Osteocyte (in vitro differentiated cells): ENCODE measurements at regions not wholly inside any gene's neighbourhood (a gene's known extent, or its start where the extent isn't known, plus 50 kb on each side); places are given as distances from the start of the nearest gene placed in this dataset.

Experiments
- DNase-seq: peaks from one replicate; pipeline ENCODE4 v3.0.0; 2021; ENCODE audit warnings: mixed read lengths; ENCODE audit not compliant: unreplicated experiment; ENCODE audit errors: extremely low spot score
- H3K27ac Mint-ChIP-seq: one replicate; pipeline ENCODE4 v1.8.0; 2021; ENCODE audit warnings: mild to moderate bottlenecking, mixed read lengths; ENCODE audit not compliant: unreplicated experiment
- H3K27me3 Mint-ChIP-seq: one replicate; pipeline ENCODE4 v1.8.0; 2021; ENCODE audit warnings: mixed read lengths; ENCODE audit not compliant: unreplicated experiment
- H3K36me3 Mint-ChIP-seq: one replicate; pipeline ENCODE4 v1.8.0; 2021; ENCODE audit warnings: mixed read lengths; ENCODE audit not compliant: unreplicated experiment
- H3K4me1 Mint-ChIP-seq: one replicate; pipeline ENCODE4 v1.8.0; 2021; ENCODE audit warnings: mixed read lengths; ENCODE audit not compliant: unreplicated experiment
- H3K4me3 Mint-ChIP-seq: one replicate; pipeline ENCODE4 v1.8.0; 2021; ENCODE audit warnings: mild to moderate bottlenecking, moderate library complexity, mixed read lengths; ENCODE audit not compliant: unreplicated experiment
- H3K9me3 Mint-ChIP-seq: one replicate; pipeline ENCODE4 v1.8.0; 2021; ENCODE audit warnings: mixed read lengths; ENCODE audit not compliant: unreplicated experiment
- CTCF ChIP-seq: fragments of 200-600 bp; sonication (generic); IDR thresholded peaks from 2 replicates; pipeline ENCODE4 v1.5.0; 2021; ENCODE audit warnings: antibody characterized with exemption, mild to moderate bottlenecking, moderate library complexity

GRCh38 chr22:47552541-47553205 lies 790.2 kb downstream of the TBC1D22A start:
- H3K4me3 Mint-ChIP-seq: no peak overlapping the region
- peak; percentile 64 for DNase-seq
- H3K27me3 Mint-ChIP-seq: no peaks in the 10 kb centered on the region
- H3K4me1 Mint-ChIP-seq: no peaks in the 10 kb centered on the region
- TF ChIP-seq CTCF: no peak
- H3K36me3 Mint-ChIP-seq: no peaks in the 10 kb centered on the region
- H3K9me3 Mint-ChIP-seq: peaks cover 50% of the 10 kb centered on the region
- no peak overlapping the region for H3K27ac Mint-ChIP-seq

GRCh38 chr22:47552024-47552423 lies 789.6 kb downstream of the TBC1D22A start:
- H3K27ac Mint-ChIP-seq: no peak overlapping the region
- no peaks in the 10 kb centered on the region for H3K4me1 Mint-ChIP-seq
- peak; percentile 66 for DNase-seq
- H3K4me3 Mint-ChIP-seq: no peak overlapping the region
- no peaks in the 10 kb centered on the region for H3K36me3 Mint-ChIP-seq
- H3K9me3 Mint-ChIP-seq: peaks cover 50% of the 10 kb centered on the region
- H3K27me3 Mint-ChIP-seq: no peaks in the 10 kb centered on the region
- no peak for TF ChIP-seq CTCF

- TF ChIP-seq CTCF: no peak
- DNase-seq: peak; percentile 44
- no peaks in the 10 kb centered on the region for H3K4me1 Mint-ChIP-seq
- no peak overlapping the region for H3K27ac Mint-ChIP-seq
- no peak overlapping the region for H3K4me3 Mint-ChIP-seq
- no peaks in the 10 kb centered on the region for H3K36me3 Mint-ChIP-seq
- H3K27me3 Mint-ChIP-seq: no peaks in the 10 kb centered on the region
- peaks cover 47% of the 10 kb centered on the region for H3K9me3 Mint-ChIP-seq
Measured at GRCh38 chr22:47551431-47551775, 789.0 kb downstream of the TBC1D22A start.

GRCh38 chr22:47550524-47551430 lies 788.3 kb downstream of the TBC1D22A start:
- no peaks in the 10 kb centered on the region for H3K4me1 Mint-ChIP-seq
- no peak overlapping the region for H3K4me3 Mint-ChIP-seq
- H3K27ac Mint-ChIP-seq: no peak overlapping the region
- DNase-seq: peak; percentile 80
- H3K36me3 Mint-ChIP-seq: no peaks in the 10 kb centered on the region
- H3K27me3 Mint-ChIP-seq: no peaks in the 10 kb centered on the region
- peaks cover 45% of the 10 kb centered on the region for H3K9me3 Mint-ChIP-seq
- no peak for TF ChIP-seq CTCF

- DNase-seq: peak; percentile 83
- H3K4me3 Mint-ChIP-seq: no peak overlapping the region
- no peak overlapping the region for H3K27ac Mint-ChIP-seq
- peaks cover 45% of the 10 kb centered on the region for H3K9me3 Mint-ChIP-seq
- H3K4me1 Mint-ChIP-seq: no peaks in the 10 kb centered on the region
- no peaks in the 10 kb centered on the region for H3K27me3 Mint-ChIP-seq
- no peak for TF ChIP-seq CTCF
- H3K36me3 Mint-ChIP-seq: no peaks in the 10 kb centered on the region
Measured at GRCh38 chr22:47549741-47550340, 787.4 kb downstream of the TBC1D22A start.
